ENCODE measurements at regions not wholly inside any gene's neighbourhood (a gene's known extent, or its start where the extent isn't known, plus 50 kb on each side); places are given as distances from the start of the nearest gene placed in this dataset.
A peak's percentile ranks its signal among the peaks of the same experiment; 100 is the strongest.

DNA sequence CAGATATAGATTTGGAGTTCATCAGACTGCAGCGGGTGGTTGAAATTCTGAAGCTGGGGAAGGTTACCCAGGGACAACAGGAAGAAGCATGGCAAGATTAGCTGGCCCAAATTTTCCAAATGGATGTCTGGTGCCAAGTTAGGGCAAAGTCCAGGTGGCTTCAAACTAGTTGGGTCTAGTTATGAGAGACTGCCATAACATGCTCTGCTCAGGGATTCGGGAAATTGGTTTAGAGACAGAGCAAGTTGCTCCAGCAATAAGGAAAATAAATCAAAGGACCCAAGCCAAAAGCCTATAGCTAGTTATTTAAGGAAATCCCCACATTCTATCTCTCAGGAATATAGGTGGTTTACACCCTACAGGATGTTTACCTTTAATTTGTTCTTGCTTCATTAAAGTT, 125.7 kb upstream of the BTG1 start:
- Histone ChIP-seq H3K4me3 (ENCODE audit: low read length) (no peak overlapping the region), H3K27ac (ENCODE audit: low read depth, low read length) (no peak overlapping the region), H3K36me3 (ENCODE audit: control insufficient read depth, insufficient read depth, low read length) (no peaks in the 10 kb centered on the region), H3K9ac (ENCODE audit: low read length) (no peak overlapping the region), H3K27me3 (ENCODE audit: control insufficient read depth, insufficient read depth, low read length) (no peaks in the 10 kb centered on the region), H3K4me1 (ENCODE audit: control insufficient read depth, insufficient read depth, low read length) (no peaks in the 10 kb centered on the region)

GRCh38 chr12:92270521-92270920, 124.9 kb upstream of the BTG1 start:
- Histone ChIP-seq H3K36me3 (ENCODE audit: control insufficient read depth, insufficient read depth, low read length) (no peaks in the 10 kb centered on the region), H3K27ac (ENCODE audit: low read depth, low read length) (no peak overlapping the region), H3K4me1 (ENCODE audit: control insufficient read depth, insufficient read depth, low read length) (no peaks in the 10 kb centered on the region), H3K4me3 (ENCODE audit: low read length) (no peak overlapping the region), H3K27me3 (ENCODE audit: control insufficient read depth, insufficient read depth, low read length) (no peaks in the 10 kb centered on the region), H3K9ac (ENCODE audit: low read length) (no peak overlapping the region)

DNA sequence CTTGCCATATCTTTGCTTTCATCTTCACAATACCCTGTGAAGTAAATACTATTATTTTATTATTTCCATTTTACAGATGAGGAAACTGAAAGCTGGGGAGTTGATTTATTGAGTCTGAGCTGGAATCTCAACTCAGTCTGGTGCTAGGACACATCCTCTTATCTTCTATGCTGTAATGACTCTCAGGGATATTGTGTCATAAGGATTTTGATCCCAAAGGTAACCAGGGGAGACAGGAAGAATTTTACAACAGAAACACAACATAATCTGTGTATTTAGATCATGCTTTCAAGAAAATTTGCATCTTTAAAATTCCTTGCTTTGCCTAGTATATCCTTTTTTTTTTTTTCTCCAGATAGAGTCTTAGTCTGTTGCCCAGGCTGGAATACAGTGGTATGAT, 123.3 kb upstream of the BTG1 start:
- H3K36me3 ChIP-seq (ENCODE audit: control insufficient read depth, insufficient read depth, low read length): no peaks in the 10 kb centered on the region
- no peak overlapping the region for H3K27ac ChIP-seq (ENCODE audit: low read depth, low read length)
- H3K4me3 ChIP-seq (ENCODE audit: low read length): no peak overlapping the region
- H3K27me3 ChIP-seq (ENCODE audit: control insufficient read depth, insufficient read depth, low read length): no peaks in the 10 kb centered on the region
- no peak overlapping the region for H3K9ac ChIP-seq (ENCODE audit: low read length)
- H3K4me1 ChIP-seq (ENCODE audit: control insufficient read depth, insufficient read depth, low read length): no peaks in the 10 kb centered on the region

GRCh38 chr12:92261692-92262091, 116.0 kb upstream of the BTG1 start:
- no peaks in the 10 kb centered on the region for H3K27me3 ChIP-seq (ENCODE audit: control insufficient read depth, insufficient read depth, low read length)
- H3K27ac ChIP-seq (ENCODE audit: low read depth, low read length): no peak overlapping the region
- H3K4me1 ChIP-seq (ENCODE audit: control insufficient read depth, insufficient read depth, low read length): no peaks in the 10 kb centered on the region
- H3K4me3 ChIP-seq (ENCODE audit: low read length): no peak overlapping the region
- H3K9ac ChIP-seq (ENCODE audit: low read length): no peak overlapping the region
- H3K36me3 ChIP-seq (ENCODE audit: control insufficient read depth, insufficient read depth, low read length): no peaks in the 10 kb centered on the region

DNA sequence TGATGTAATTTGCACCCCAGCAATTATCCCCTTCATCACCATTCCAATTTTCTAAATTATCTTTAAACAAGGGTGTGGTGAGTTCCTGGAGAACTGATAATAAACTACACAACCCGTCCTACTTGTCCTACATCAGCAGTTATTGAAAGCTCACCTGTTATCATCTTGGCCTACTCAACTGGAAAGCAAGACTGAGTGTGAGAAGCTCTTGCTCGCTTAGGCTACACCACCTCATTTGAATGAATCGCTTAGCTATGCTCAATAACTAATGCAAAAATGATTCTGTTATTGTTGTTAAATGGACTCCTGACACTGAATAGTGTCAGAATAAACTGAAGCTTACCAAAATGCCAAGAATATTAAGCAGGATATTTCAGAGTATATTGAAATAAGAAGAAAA, 115.4 kb upstream of the BTG1 start:
- H3K27ac ChIP-seq (ENCODE audit: low read depth, low read length): no peak overlapping the region
- no peak overlapping the region for H3K9ac ChIP-seq (ENCODE audit: low read length)
- H3K27me3 ChIP-seq (ENCODE audit: control insufficient read depth, insufficient read depth, low read length): no peaks in the 10 kb centered on the region
- H3K4me1 ChIP-seq (ENCODE audit: control insufficient read depth, insufficient read depth, low read length): no peaks in the 10 kb centered on the region
- no peak overlapping the region for H3K4me3 ChIP-seq (ENCODE audit: low read length)
- H3K36me3 ChIP-seq (ENCODE audit: control insufficient read depth, insufficient read depth, low read length): no peaks in the 10 kb centered on the region

DNA sequence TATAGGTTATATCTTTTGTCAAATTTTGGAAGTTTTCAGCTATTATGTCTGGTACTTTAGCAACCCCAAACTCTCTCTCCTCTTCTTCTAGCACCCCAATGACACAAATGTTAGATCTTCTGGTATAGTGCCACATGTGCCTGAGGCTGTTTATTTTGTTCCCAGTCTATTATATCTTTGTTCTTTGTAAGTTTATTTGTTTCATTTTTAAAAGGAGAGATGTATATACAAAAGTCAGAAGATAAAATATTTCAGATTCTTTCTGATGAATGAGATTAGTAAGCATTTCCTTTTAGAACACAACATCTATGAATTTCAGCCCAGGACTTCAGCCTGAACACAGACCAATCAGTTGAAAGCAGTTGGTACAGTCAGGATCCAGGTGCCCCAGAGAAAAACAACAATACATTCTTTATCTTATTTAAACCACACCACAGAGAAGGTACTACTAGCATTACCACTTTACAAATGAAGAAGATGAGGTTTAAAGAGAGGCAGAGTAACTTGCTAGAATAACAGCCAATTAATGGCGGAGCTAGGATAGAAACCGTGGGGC, 114.1 kb upstream of the BTG1 start:
- Histone ChIP-seq H3K27me3 (ENCODE audit: control insufficient read depth, insufficient read depth, low read length) (no peaks in the 10 kb centered on the region), H3K4me1 (ENCODE audit: control insufficient read depth, insufficient read depth, low read length) (no peaks in the 10 kb centered on the region), H3K4me3 (ENCODE audit: low read length) (no peak overlapping the region), H3K9ac (ENCODE audit: low read length) (no peak overlapping the region), H3K27ac (ENCODE audit: low read depth, low read length) (no peak overlapping the region), H3K36me3 (ENCODE audit: control insufficient read depth, insufficient read depth, low read length) (no peaks in the 10 kb centered on the region)

- Histone ChIP-seq H3K36me3 (ENCODE audit: control insufficient read depth, insufficient read depth, low read length) (no peaks in the 10 kb centered on the region), H3K27me3 (ENCODE audit: control insufficient read depth, insufficient read depth, low read length) (no peaks in the 10 kb centered on the region), H3K27ac (ENCODE audit: low read depth, low read length) (no peak overlapping the region), H3K4me3 (ENCODE audit: low read length) (no peak overlapping the region), H3K4me1 (ENCODE audit: control insufficient read depth, insufficient read depth, low read length) (no peaks in the 10 kb centered on the region), H3K9ac (ENCODE audit: low read length) (no peak overlapping the region)
Observed at GRCh38 chr12:92259291-92259690, 113.6 kb upstream of the BTG1 start.

GRCh38 chr12:92257261-92257660, 111.6 kb upstream of the BTG1 start:
- H3K4me1 ChIP-seq (ENCODE audit: control insufficient read depth, insufficient read depth, low read length): no peaks in the 10 kb centered on the region
- no peak overlapping the region for H3K4me3 ChIP-seq (ENCODE audit: low read length)
- no peak overlapping the region for H3K9ac ChIP-seq (ENCODE audit: low read length)
- H3K27me3 ChIP-seq (ENCODE audit: control insufficient read depth, insufficient read depth, low read length): no peaks in the 10 kb centered on the region
- H3K27ac ChIP-seq (ENCODE audit: low read depth, low read length): no peak overlapping the region
- H3K36me3 ChIP-seq (ENCODE audit: control insufficient read depth, insufficient read depth, low read length): no peaks in the 10 kb centered on the region

- no peak overlapping the region for H3K9ac ChIP-seq (ENCODE audit: low read length)
- no peaks in the 10 kb centered on the region for H3K4me1 ChIP-seq (ENCODE audit: control insufficient read depth, insufficient read depth, low read length)
Observed at GRCh38 chr12:92255741-92256140, 110.1 kb upstream of the BTG1 start.

DNA sequence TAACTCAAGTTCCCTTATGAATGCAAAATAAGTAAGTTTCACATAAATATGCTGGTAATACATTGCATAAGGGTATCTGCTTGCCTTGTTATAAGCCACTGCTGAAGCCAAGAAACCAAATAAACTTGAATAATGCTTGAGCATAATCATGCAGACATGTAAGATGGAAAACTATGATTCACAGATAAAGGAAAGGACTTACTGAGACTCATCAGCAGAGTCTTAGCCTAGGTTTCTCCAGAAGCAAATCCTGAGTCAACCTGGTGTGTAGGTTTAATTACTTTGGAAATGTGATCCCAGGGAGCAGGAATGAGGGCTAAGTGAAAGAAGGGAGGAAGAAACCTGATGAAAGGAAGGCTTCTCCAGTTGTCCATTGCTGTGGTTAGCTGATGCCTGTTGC, 107.7 kb upstream of the BTG1 start:
- H3K36me3 ChIP-seq (ENCODE audit: control insufficient read depth, insufficient read depth, low read length): no peaks in the 10 kb centered on the region
- no peaks in the 10 kb centered on the region for H3K4me1 ChIP-seq (ENCODE audit: control insufficient read depth, insufficient read depth, low read length)
- H3K9ac ChIP-seq (ENCODE audit: low read length): no peak overlapping the region
- no peaks in the 10 kb centered on the region for H3K27me3 ChIP-seq (ENCODE audit: control insufficient read depth, insufficient read depth, low read length)
- H3K4me3 ChIP-seq (ENCODE audit: low read length): no peak overlapping the region
- H3K27ac ChIP-seq (ENCODE audit: low read depth, low read length): no peak overlapping the region

More at GRCh38 chr12:92255741-92256140, 110.1 kb upstream of the BTG1 start:
- H3K27ac ChIP-seq (ENCODE audit: low read depth, low read length): no peak overlapping the region
- no peaks in the 10 kb centered on the region for H3K36me3 ChIP-seq (ENCODE audit: control insufficient read depth, insufficient read depth, low read length)
- no peak overlapping the region for H3K4me3 ChIP-seq (ENCODE audit: low read length)
- no peaks in the 10 kb centered on the region for H3K27me3 ChIP-seq (ENCODE audit: control insufficient read depth, insufficient read depth, low read length)

- H3K36me3 ChIP-seq (ENCODE audit: control insufficient read depth, insufficient read depth, low read length): no peaks in the 10 kb centered on the region
- no peaks in the 10 kb centered on the region for H3K27me3 ChIP-seq (ENCODE audit: control insufficient read depth, insufficient read depth, low read length)
- H3K4me3 ChIP-seq (ENCODE audit: low read length): no peak overlapping the region
- no peak overlapping the region for H3K9ac ChIP-seq (ENCODE audit: low read length)
- H3K27ac ChIP-seq (ENCODE audit: low read depth, low read length): no peak overlapping the region
- H3K4me1 ChIP-seq (ENCODE audit: control insufficient read depth, insufficient read depth, low read length): peaks cover 3% of the 10 kb centered on the region
Observed at GRCh38 chr12:92248977-92249376, 103.3 kb upstream of the BTG1 start.

DNA sequence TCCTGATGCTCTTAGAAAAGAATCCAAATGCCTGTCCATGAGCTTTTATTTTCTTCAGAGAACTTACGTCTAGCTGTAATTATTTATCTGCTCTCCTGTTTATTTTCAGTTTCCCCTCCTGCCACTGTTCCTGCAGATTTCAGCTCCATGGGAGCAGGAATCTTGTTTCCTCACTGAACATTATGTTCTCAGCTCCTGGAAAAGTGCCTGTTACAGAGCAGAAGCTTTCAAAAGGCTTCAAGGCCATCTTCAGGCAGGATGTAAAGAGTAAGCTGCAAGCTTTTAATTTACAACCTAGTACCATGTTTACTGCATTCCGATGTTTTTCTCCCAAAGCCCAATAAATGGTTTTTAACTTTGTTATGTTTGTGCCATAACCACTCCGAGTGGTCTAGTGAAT, 98.4 kb upstream of the BTG1 start:
- H3K4me3 ChIP-seq (ENCODE audit: low read length): no peak overlapping the region
- H3K27ac ChIP-seq (ENCODE audit: low read depth, low read length): peak overlapping the region; percentile 31
- no peaks in the 10 kb centered on the region for H3K36me3 ChIP-seq (ENCODE audit: control insufficient read depth, insufficient read depth, low read length)
- H3K27me3 ChIP-seq (ENCODE audit: control insufficient read depth, insufficient read depth, low read length): no peaks in the 10 kb centered on the region
- peaks cover 7% of the 10 kb centered on the region for H3K4me1 ChIP-seq (ENCODE audit: control insufficient read depth, insufficient read depth, low read length)
- H3K9ac ChIP-seq (ENCODE audit: low read length): no peak overlapping the region

GRCh38 chr12:92242907-92243306, 97.3 kb upstream of the BTG1 start:
- no peak overlapping the region for H3K27ac ChIP-seq (ENCODE audit: low read depth, low read length)
- no peak overlapping the region for H3K4me3 ChIP-seq (ENCODE audit: low read length)
- peaks cover 7% of the 10 kb centered on the region for H3K4me1 ChIP-seq (ENCODE audit: control insufficient read depth, insufficient read depth, low read length)

More at GRCh38 chr12:92242907-92243306, 97.3 kb upstream of the BTG1 start:
- no peaks in the 10 kb centered on the region for H3K27me3 ChIP-seq (ENCODE audit: control insufficient read depth, insufficient read depth, low read length)
- H3K36me3 ChIP-seq (ENCODE audit: control insufficient read depth, insufficient read depth, low read length): no peaks in the 10 kb centered on the region
- no peak overlapping the region for H3K9ac ChIP-seq (ENCODE audit: low read length)

Data from rectal smooth muscle tissue (tissue), 1 donor.